NCI-H2227 (cell line): ENCODE measurements at regions not wholly inside any gene's neighbourhood (a gene's known extent, or its start where the extent isn't known, plus 50 kb on each side); places are given as distances from the start of the nearest gene placed in this dataset.
"Not testable (repeated sequence)": the region's sequence is repeated elsewhere in the genome, so short reads cannot be mapped to it uniquely, and the experiment has no call there.

Source experiments
- DNase-seq: peaks from one replicate; lab custom pipeline; 2025; ENCODE audit not compliant: unreplicated experiment; lab: John Stamatoyannopoulos, UW

- not testable (repeated sequence) for DNase-seq
Observed at GRCh38 chr4:118494437-118494836, 141.6 kb upstream of the PRSS12 start.

- not testable (repeated sequence) for DNase-seq
Observed at GRCh38 chr4:118502967-118503366, 150.2 kb upstream of the PRSS12 start.

GRCh38 chr4:118504927-118505326 is 152.1 kb upstream of the PRSS12 start:
- not testable (repeated sequence) for DNase-seq

- DNase-seq = not testable (repeated sequence)
Observed at GRCh38 chr4:118505491-118505890, 152.7 kb upstream of the PRSS12 start.

GRCh38 chr4:118512870-118513269 is 160.1 kb upstream of the PRSS12 start:
- DNase-seq = not testable (repeated sequence)

GRCh38 chr4:118514332-118514731 is 161.5 kb upstream of the PRSS12 start:
- DNase-seq = not testable (repeated sequence)

- not testable (repeated sequence) for DNase-seq
Observed at GRCh38 chr4:118516107-118516506, 163.3 kb upstream of the PRSS12 start.

- not testable (repeated sequence) for DNase-seq
Observed at GRCh38 chr4:118530107-118530506, 155.1 kb upstream of the METTL14 start.

GRCh38 chr4:118531947-118532346 is 153.2 kb upstream of the METTL14 start:
- DNase-seq = not testable (repeated sequence)

GRCh38 chr4:118535788-118536187 is 149.4 kb upstream of the METTL14 start:
- DNase-seq = not testable (repeated sequence)

- peak; percentile 17 for DNase-seq
Observed at GRCh38 chr4:118539412-118540077, 145.6 kb upstream of the METTL14 start.

GRCh38 chr4:118556576-118556975 is 128.6 kb upstream of the METTL14 start:
- not testable (repeated sequence) for DNase-seq

- no peak for DNase-seq
Observed at GRCh38 chr4:118557298-118557851, 127.8 kb upstream of the METTL14 start.

GRCh38 chr4:118558188-118558587 is 127.0 kb upstream of the METTL14 start:
- not testable (repeated sequence) for DNase-seq

- not testable (repeated sequence) for DNase-seq
Observed at GRCh38 chr4:118561559-118561958, 123.6 kb upstream of the METTL14 start.

GRCh38 chr4:118566003-118566513 is 119.1 kb upstream of the METTL14 start:
- DNase-seq = not testable (repeated sequence)

- DNase-seq = not testable (repeated sequence)
Observed at GRCh38 chr4:118572991-118573390, 112.2 kb upstream of the METTL14 start.

- DNase-seq = not testable (repeated sequence)
Observed at GRCh38 chr4:118574251-118574913, 110.8 kb upstream of the METTL14 start.

GRCh38 chr4:118575057-118575456 is 110.1 kb upstream of the METTL14 start:
- DNase-seq = not testable (repeated sequence)

- not testable (repeated sequence) for DNase-seq
Observed at GRCh38 chr4:118575726-118576125, 109.5 kb upstream of the METTL14 start.

- not testable (repeated sequence) for DNase-seq
Observed at GRCh38 chr4:118576709-118577219, 108.4 kb upstream of the METTL14 start.

GRCh38 chr4:118585015-118585414 is 100.2 kb upstream of the METTL14 start:
- DNase-seq = no peak
